Urinary bladder (tissue), 3 donors: ENCODE measurements at regions not wholly inside any gene's neighbourhood (a gene's known extent, or its start where the extent isn't known, plus 50 kb on each side); places are given as distances from the start of the nearest gene placed in this dataset.
A peak's percentile ranks its signal among the peaks of the same experiment; 100 is the strongest.
"Not testable (repeated sequence)": the region's sequence is repeated elsewhere in the genome, so short reads cannot be mapped to it uniquely, and the experiment has no call there.

ENCODE experiments used
- DNase-seq: peaks from one replicate; pipeline ENCODE4 v3.0.0-alpha.2; 2015; ENCODE audit errors: extremely low spot score
- H3K27ac ChIP-seq: one replicate; pipeline ENCODE4 v1.5.1; 2013; ENCODE audit warnings: low read depth, mild to moderate bottlenecking, moderate library complexity
- H3K36me3 ChIP-seq: one replicate; pipeline ENCODE4 v1.6.1; 2013; ENCODE audit warnings: mild to moderate bottlenecking, moderate library complexity; ENCODE audit not compliant: insufficient read depth
- H3K4me1 ChIP-seq: one replicate; pipeline ENCODE4 v1.6.1; 2013; ENCODE audit warnings: mild to moderate bottlenecking, moderate library complexity; ENCODE audit not compliant: insufficient read depth
- H3K4me3 ChIP-seq: one replicate; pipeline ENCODE4 v1.5.1; 2013; ENCODE audit warnings: low read depth, low read length
- WGBS: extraction: QIAGEN DNeasy Blood & Tissue Kit; methylation state at CpG from one replicate; pipeline ENCODE4 v1.1.7; 2013; 5-methylcytosine and 5-hydroxymethylcytosine counted together
- donor health status: healthy with polysubstance abuse.
- donor health status: healthy.

- H3K36me3 ChIP-seq = no peaks in the 10 kb centered on the region
- no peak overlapping the region for H3K4me3 ChIP-seq
- no peak overlapping the region for H3K27ac ChIP-seq
- no peaks in the 10 kb centered on the region for H3K4me1 ChIP-seq
- 59% methylated on average over 5 of the region's 5 CpGs for WGBS
- DNase-seq = peak; percentile 11
Measured at GRCh38 chr3:6287088-6287875, 573.6 kb upstream of the GRM7 start.

DNA sequence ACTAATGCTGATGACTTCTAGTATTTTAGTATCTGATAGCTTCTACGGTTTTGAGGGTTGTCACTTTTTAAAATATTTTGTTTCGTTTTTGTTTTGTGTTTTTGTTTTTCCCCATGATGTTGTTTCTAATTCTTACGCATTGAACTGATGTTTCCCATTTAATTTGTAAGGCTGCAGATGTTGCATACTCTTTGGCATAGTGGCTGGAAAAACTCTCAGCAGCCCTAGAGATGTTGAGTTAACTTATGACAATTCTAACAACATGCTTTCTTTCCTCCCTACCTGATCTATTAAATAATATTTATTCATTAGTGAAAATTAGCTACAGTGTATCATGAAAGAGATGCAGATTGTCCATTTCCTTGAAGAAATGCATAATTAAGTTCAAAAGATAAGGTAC, 559.3 kb upstream of the GRM7 start:
- Histone ChIP-seq H3K36me3 (no peaks in the 10 kb centered on the region), H3K4me3 (no peak overlapping the region), H3K27ac (no peak overlapping the region), H3K4me1 (no peaks in the 10 kb centered on the region)
- 82% methylated on average over 3 of the region's 3 CpGs for WGBS
- no peak for DNase-seq

DNA sequence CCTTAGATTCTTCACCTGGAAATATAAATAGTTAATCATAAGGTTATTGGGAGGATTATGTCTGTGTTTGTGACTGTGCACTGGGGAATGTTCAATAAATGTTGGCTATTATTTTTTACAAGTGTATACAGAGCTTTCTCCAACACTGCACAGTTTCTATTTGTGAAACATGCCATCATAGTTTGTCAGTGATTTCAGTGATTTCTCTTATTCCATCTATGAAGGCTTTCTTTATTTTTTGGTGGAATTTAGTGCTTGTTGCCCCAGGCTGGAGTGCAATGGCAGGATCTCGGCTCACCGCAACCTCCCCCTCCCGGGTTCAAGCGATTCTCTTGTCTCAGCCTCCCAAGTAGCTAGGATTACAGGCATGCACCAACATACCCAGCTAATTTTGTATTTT, 545.0 kb upstream of the GRM7 start:
- WGBS = 88% methylated on average over 4 of the region's 4 CpGs
- H3K4me3 ChIP-seq = no peak overlapping the region
- no peak for DNase-seq
- H3K4me1 ChIP-seq = no peaks in the 10 kb centered on the region
- no peaks in the 10 kb centered on the region for H3K36me3 ChIP-seq
- no peak overlapping the region for H3K27ac ChIP-seq

DNA sequence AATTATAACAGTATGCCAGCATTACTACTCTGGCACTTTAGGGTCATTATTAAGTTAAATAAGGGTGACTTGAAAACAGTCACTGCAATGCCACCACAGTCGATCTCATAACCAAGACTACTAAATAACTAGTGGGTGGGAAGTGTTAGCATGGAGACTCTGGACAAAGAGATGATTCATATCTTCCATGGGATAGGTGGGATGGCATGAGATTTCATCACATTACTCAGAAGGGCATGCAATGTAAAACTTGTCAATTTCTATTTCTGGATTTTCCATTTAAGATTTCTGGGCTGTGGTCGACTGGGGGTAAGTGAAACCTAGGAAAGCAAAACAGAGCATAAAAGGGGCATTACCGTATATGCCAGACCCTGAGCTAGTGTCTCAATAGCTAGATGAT, 538.9 kb upstream of the GRM7 start:
- DNase-seq = no peak
- no peak overlapping the region for H3K27ac ChIP-seq
- no peaks in the 10 kb centered on the region for H3K4me1 ChIP-seq
- no peaks in the 10 kb centered on the region for H3K36me3 ChIP-seq
- no peak overlapping the region for H3K4me3 ChIP-seq
- WGBS = 89% methylated on average over 3 of the region's 3 CpGs

- no peak for DNase-seq
- WGBS = 79% methylated on average over 6 of the region's 6 CpGs
- Histone ChIP-seq H3K36me3 (no peaks in the 10 kb centered on the region), H3K4me1 (no peaks in the 10 kb centered on the region), H3K4me3 (no peak overlapping the region), H3K27ac (no peak overlapping the region)
Measured at GRCh38 chr3:6326771-6327170, 534.1 kb upstream of the GRM7 start.

GRCh38 chr3:6340980-6341325, 520.0 kb upstream of the GRM7 start:
- not testable (repeated sequence) for H3K27ac ChIP-seq, H3K4me3 ChIP-seq, H3K4me1 ChIP-seq, H3K36me3 ChIP-seq, DNase-seq
- WGBS = 97% methylated on average over 24 of the region's 24 CpGs

- H3K4me3 ChIP-seq = no peak overlapping the region
- no peak for DNase-seq
- H3K36me3 ChIP-seq = no peaks in the 10 kb centered on the region
- no peak overlapping the region for H3K27ac ChIP-seq
- WGBS = 44% methylated on average over 3 of the region's 3 CpGs
- no peaks in the 10 kb centered on the region for H3K4me1 ChIP-seq
Measured at GRCh38 chr3:6351752-6352151, 509.2 kb upstream of the GRM7 start.

- WGBS = 78% methylated on average over 1 of the region's 1 CpG
- DNase-seq = no peak
Measured at GRCh38 chr3:6354653-6355052, 506.3 kb upstream of the GRM7 start.

GRCh38 chr3:6362406-6362805, 498.5 kb upstream of the GRM7 start:
- Histone ChIP-seq H3K36me3 (no peaks in the 10 kb centered on the region), H3K4me3 (no peak overlapping the region), H3K4me1 (no peaks in the 10 kb centered on the region), H3K27ac (no peak overlapping the region)
- WGBS = 91% methylated on average over 4 of the region's 4 CpGs
- no peak for DNase-seq

More at GRCh38 chr3:6354653-6355052, 506.3 kb upstream of the GRM7 start:
- H3K27ac ChIP-seq = no peak overlapping the region
- no peaks in the 10 kb centered on the region for H3K36me3 ChIP-seq
- no peak overlapping the region for H3K4me3 ChIP-seq
- no peaks in the 10 kb centered on the region for H3K4me1 ChIP-seq

DNA sequence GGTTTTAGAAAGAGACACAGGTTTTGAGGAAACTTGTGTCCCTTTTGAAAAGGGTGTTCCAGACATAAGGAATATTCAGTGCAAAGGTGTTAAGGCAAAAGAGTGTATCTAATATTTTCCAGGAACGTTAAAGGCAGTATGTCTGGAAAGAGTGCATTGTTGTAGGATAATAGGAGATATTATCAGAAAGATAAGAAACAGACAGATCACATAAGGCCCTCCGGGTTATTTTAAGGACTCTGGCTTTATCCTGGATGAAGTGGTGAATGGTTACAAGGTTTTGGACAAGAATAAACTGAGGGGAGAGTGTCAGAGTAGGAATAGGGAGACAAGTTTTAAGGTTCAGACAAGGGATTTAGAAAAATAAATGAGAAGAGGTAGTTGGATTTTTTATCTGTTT, 493.7 kb upstream of the GRM7 start:
- H3K27ac ChIP-seq = no peak overlapping the region
- no peak overlapping the region for H3K4me3 ChIP-seq
- H3K4me1 ChIP-seq = no peaks in the 10 kb centered on the region
- 31% methylated on average over 2 of the region's 2 CpGs for WGBS
- no peaks in the 10 kb centered on the region for H3K36me3 ChIP-seq
- DNase-seq = no peak

- H3K4me1 ChIP-seq = no peaks in the 10 kb centered on the region
- H3K27ac ChIP-seq = no peak overlapping the region
- no peaks in the 10 kb centered on the region for H3K36me3 ChIP-seq
- H3K4me3 ChIP-seq = no peak overlapping the region
- DNase-seq = no peak
- 83% methylated on average over 2 of the region's 2 CpGs for WGBS
Measured at GRCh38 chr3:6392123-6392522, 468.8 kb upstream of the GRM7 start.

- WGBS = 84% methylated on average over 2 of the region's 2 CpGs
- H3K27ac ChIP-seq = no peak overlapping the region
- H3K4me3 ChIP-seq = no peak overlapping the region
- H3K4me1 ChIP-seq = no peaks in the 10 kb centered on the region
- no peaks in the 10 kb centered on the region for H3K36me3 ChIP-seq
- DNase-seq = no peak
Measured at GRCh38 chr3:6394944-6395343, 466.0 kb upstream of the GRM7 start.

- 35% methylated on average over 1 of the region's 1 CpG for WGBS
- no peak for DNase-seq
Measured at GRCh38 chr3:6396631-6397030, 464.3 kb upstream of the GRM7 start.

DNA sequence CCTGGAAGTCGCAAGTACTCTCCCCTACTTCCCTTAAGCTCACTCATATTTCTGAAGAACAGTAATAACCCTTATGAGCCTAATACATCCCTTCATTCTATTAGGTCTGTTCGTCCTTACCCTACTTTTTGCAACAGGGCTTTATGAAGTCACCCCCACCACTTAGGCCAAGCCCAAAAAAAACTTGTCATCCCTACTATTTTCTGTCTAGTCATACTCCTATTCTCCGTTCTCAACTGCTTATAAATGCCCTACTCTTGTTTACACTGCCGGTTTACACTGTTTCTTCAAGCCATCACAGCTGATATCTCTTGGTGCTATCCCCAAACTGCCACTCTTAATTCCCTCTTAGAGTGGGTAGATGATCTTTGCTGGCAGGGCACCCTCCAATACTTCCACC, 458.2 kb upstream of the GRM7 start:
- WGBS = 78% methylated on average over 4 of the region's 4 CpGs
- DNase-seq, H3K4me1 ChIP-seq, H3K27ac ChIP-seq, H3K4me3 ChIP-seq, H3K36me3 ChIP-seq: not testable (repeated sequence)

More at GRCh38 chr3:6396631-6397030, 464.3 kb upstream of the GRM7 start:
- Histone ChIP-seq H3K27ac (no peak overlapping the region), H3K36me3 (no peaks in the 10 kb centered on the region), H3K4me3 (no peak overlapping the region), H3K4me1 (no peaks in the 10 kb centered on the region)

- not testable (repeated sequence) for H3K27ac ChIP-seq, H3K4me1 ChIP-seq, DNase-seq, H3K36me3 ChIP-seq, H3K4me3 ChIP-seq
- 90% methylated on average over 4 of the region's 4 CpGs for WGBS
Measured at GRCh38 chr3:6406923-6407322, 454.0 kb upstream of the GRM7 start.
